CD8-positive, alpha-beta memory T cell (primary cell): ENCODE measurements at regions not wholly inside any gene's neighbourhood (a gene's known extent, or its start where the extent isn't known, plus 50 kb on each side); places are given as distances from the start of the nearest gene placed in this dataset.

Experiments used
- CTCF ChIA-PET: fragments of 350-600 bp; sonication (Branson Sonifier 250); formaldehyde crosslinking; loops from one replicate; lab custom pipeline; 2021; ENCODE audit warnings: antibody characterized with exemption; lab: Charles Lee
- POLR2A ChIA-PET: fragments of 350-600 bp; sonication (Branson Sonifier 250); formaldehyde crosslinking; loops from one replicate; lab custom pipeline; 2021; ENCODE audit warnings: antibody characterized with exemption; lab: Charles Lee
- DNase-seq, 5 donors: peaks; one replicate each; pipeline versions ENCODE4 v3.0.0 to v3.0.0-alpha.2; 2020 to 2022; ENCODE audit warnings: mixed read lengths in 1 of 5
- H3K27ac ChIP-seq: one replicate; pipeline ENCODE4 v1.7.0; 2013; ENCODE audit warnings: low read depth, mild to moderate bottlenecking, low read length, moderate library complexity
- H3K27me3 ChIP-seq: 2 replicates; pipeline ENCODE4 v1.7.0; 2013; ENCODE audit warnings: low read length, mild to moderate bottlenecking; ENCODE audit not compliant: insufficient read depth, poor library complexity, severe bottlenecking
- H3K36me3 ChIP-seq: 2 replicates; pipeline ENCODE4 v1.7.0; 2013; ENCODE audit warnings: mild to moderate bottlenecking, low read length, moderate library complexity; ENCODE audit not compliant: insufficient read depth
- H3K4me1 ChIP-seq: 2 replicates; pipeline ENCODE4 v1.7.0; 2013; ENCODE audit warnings: mild to moderate bottlenecking, low read length, moderate library complexity; ENCODE audit not compliant: insufficient read depth
- H3K4me3 ChIP-seq: 2 replicates; pipeline ENCODE4 v1.7.0; 2013; ENCODE audit warnings: mild to moderate bottlenecking, low read length
- H3K9me3 ChIP-seq: 2 replicates; pipeline ENCODE4 v1.7.0; 2013; ENCODE audit warnings: mild to moderate bottlenecking, low read length
- H3K27ac Mint-ChIP-seq, 8 donors: one replicate each; pipeline ENCODE4 v1.8.0; 2020 to 2021; ENCODE audit warnings: mixed read lengths in 8 of 8, mild to moderate bottlenecking in 6 of 8, inconsistent platforms in 3 of 8, moderate library complexity in 3 of 8
- H3K27me3 Mint-ChIP-seq, 2 donors: one replicate each; pipeline ENCODE4 v1.8.0; 2020 to 2021; ENCODE audit warnings: mixed read lengths in 2 of 2, mild to moderate bottlenecking in 1 of 2, moderate library complexity in 1 of 2
- H3K36me3 Mint-ChIP-seq, 3 donors: one replicate each; pipeline ENCODE4 v1.8.0; 2020 to 2021; ENCODE audit warnings: mixed read lengths in 3 of 3, inconsistent platforms in 1 of 3, mild to moderate bottlenecking in 1 of 3
- H3K4me1 Mint-ChIP-seq, 3 donors: one replicate each; pipeline ENCODE4 v1.8.0; 2020 to 2021; ENCODE audit warnings: mixed read lengths in 3 of 3, inconsistent platforms in 1 of 3, mild to moderate bottlenecking in 1 of 3
- H3K4me3 Mint-ChIP-seq, 7 donors: one replicate each; pipeline ENCODE4 v1.8.0; 2020 to 2021; ENCODE audit warnings: mixed read lengths in 7 of 7, mild to moderate bottlenecking in 6 of 7, moderate library complexity in 4 of 7, inconsistent platforms in 2 of 7
- H3K9me3 Mint-ChIP-seq, 5 donors: one replicate each; pipeline ENCODE4 v1.8.0; 2020 to 2022; ENCODE audit warnings: mixed read lengths in 5 of 5, mild to moderate bottlenecking in 3 of 5, moderate library complexity in 2 of 5, inconsistent platforms in 1 of 5

DNA sequence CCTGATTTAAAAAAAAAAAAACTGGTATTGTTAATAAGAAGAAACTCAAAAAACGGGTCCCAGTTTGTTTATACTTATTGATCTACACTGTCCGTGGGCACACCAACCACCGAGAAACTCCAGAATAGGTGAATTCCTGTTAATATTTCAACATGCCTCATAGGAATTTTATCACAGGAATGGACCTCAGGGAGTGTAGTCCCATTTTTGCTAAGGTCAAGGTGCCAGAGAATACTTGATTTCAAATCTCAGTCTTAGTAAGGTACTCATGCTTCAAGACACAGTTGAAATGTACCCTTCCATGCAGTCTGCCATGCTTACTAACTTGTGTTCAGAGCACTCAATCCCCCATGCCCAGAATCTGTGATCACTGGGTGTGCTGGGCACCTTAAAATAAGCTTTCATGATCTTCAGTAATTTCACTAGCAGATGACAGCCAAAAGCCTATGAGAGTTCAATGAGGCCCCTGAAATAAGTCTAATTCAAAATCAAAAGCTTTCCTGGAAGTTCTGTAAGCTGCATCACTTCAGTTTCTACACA is 385.7 kb downstream of the TNS3 start:
- no peaks in the 10 kb centered on the region for H3K9me3 ChIP-seq
- no peaks in the 10 kb centered on the region for H3K4me1 ChIP-seq
- H3K27ac ChIP-seq: no peak overlapping the region
- ChIA-PET CTCF (no interaction called here), POLR2A (no interaction called here)
- Mint-ChIP-seq H3K27ac (no peak overlapping the region), H3K36me3 (no peaks in the 10 kb centered on the region), H3K4me1 (no peaks in the 10 kb centered on the region), H3K9me3 (peaks cover 0 to 6% (median 2%) of the 10 kb centered on the region in 5 donors), H3K4me3 (no peak overlapping the region), H3K27me3 (peaks cover 0 to 2% of the 10 kb centered on the region in 2 donors)
- no peak overlapping the region for H3K4me3 ChIP-seq
- H3K27me3 ChIP-seq: no peaks in the 10 kb centered on the region
- no peaks in the 10 kb centered on the region for H3K36me3 ChIP-seq
- DNase-seq: no peak

- no peak overlapping the region for H3K27ac Mint-ChIP-seq
- no peaks in the 10 kb centered on the region for H3K4me1 Mint-ChIP-seq
- H3K27me3 Mint-ChIP-seq: no peaks in the 10 kb centered on the region
- Histone ChIP-seq H3K27me3 (no peaks in the 10 kb centered on the region), H3K36me3 (no peaks in the 10 kb centered on the region), H3K4me3 (no peak overlapping the region), H3K4me1 (no peaks in the 10 kb centered on the region), H3K27ac (no peak overlapping the region), H3K9me3 (no peaks in the 10 kb centered on the region)
- H3K36me3 Mint-ChIP-seq: no peaks in the 10 kb centered on the region
- no peak for DNase-seq
- POLR2A ChIA-PET: no interaction called here
- peaks cover 0 to 6% (median 2%) of the 10 kb centered on the region in 5 donors for H3K9me3 Mint-ChIP-seq
- H3K4me3 Mint-ChIP-seq: no peak overlapping the region
- CTCF ChIA-PET: no interaction called here
These were observed 386.3 kb downstream of the TNS3 start for GRCh38 chr7:47195641-47196040.

- Mint-ChIP-seq H3K27me3 (no peaks in the 10 kb centered on the region), H3K9me3 (peaks cover 0 to 6% (median 2%) of the 10 kb centered on the region in 5 donors), H3K4me1 (no peaks in the 10 kb centered on the region), H3K4me3 (no peak overlapping the region), H3K36me3 (no peaks in the 10 kb centered on the region), H3K27ac (no peak overlapping the region)
- no peak overlapping the region for H3K27ac ChIP-seq
- no peak for DNase-seq
- POLR2A ChIA-PET: no interaction called here
- no peaks in the 10 kb centered on the region for H3K9me3 ChIP-seq
- no peak overlapping the region for H3K4me3 ChIP-seq
- H3K27me3 ChIP-seq: no peaks in the 10 kb centered on the region
- H3K4me1 ChIP-seq: no peaks in the 10 kb centered on the region
- CTCF ChIA-PET: no interaction called here
- no peaks in the 10 kb centered on the region for H3K36me3 ChIP-seq
These were observed 387.3 kb downstream of the TNS3 start for GRCh38 chr7:47194516-47195057.

DNA sequence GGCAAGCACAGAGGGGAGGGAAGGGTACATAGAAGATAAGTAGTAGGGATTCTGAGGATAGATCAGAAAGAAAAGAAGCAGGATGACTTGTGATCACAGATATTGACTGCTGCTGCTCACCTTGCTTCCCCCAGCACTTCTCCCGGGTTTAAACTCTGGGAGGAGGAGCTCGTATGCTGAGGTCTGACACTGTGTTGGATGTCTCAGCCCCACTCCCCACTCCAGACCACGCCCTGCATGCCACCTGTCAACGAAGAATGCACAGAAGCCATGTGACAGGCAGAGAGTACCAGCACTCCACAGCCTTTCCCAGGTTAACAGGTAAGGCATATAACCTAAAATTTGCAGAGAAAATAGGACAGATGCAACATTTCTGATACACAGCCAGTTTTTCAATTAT is 388.9 kb downstream of the TNS3 start:
- H3K27ac Mint-ChIP-seq: no peak overlapping the region
- Histone ChIP-seq H3K9me3 (no peaks in the 10 kb centered on the region), H3K27ac (no peak overlapping the region), H3K36me3 (no peaks in the 10 kb centered on the region), H3K27me3 (no peaks in the 10 kb centered on the region), H3K4me3 (no peak overlapping the region), H3K4me1 (no peaks in the 10 kb centered on the region)
- POLR2A ChIA-PET: no interaction called here
- peaks cover 0 to 7% (median 2%) of the 10 kb centered on the region in 5 donors for H3K9me3 Mint-ChIP-seq
- no peaks in the 10 kb centered on the region for H3K4me1 Mint-ChIP-seq
- no peaks in the 10 kb centered on the region for H3K36me3 Mint-ChIP-seq
- no peak for DNase-seq
- no peaks in the 10 kb centered on the region for H3K27me3 Mint-ChIP-seq
- H3K4me3 Mint-ChIP-seq: no peak overlapping the region
- CTCF ChIA-PET: no interaction called here

DNA sequence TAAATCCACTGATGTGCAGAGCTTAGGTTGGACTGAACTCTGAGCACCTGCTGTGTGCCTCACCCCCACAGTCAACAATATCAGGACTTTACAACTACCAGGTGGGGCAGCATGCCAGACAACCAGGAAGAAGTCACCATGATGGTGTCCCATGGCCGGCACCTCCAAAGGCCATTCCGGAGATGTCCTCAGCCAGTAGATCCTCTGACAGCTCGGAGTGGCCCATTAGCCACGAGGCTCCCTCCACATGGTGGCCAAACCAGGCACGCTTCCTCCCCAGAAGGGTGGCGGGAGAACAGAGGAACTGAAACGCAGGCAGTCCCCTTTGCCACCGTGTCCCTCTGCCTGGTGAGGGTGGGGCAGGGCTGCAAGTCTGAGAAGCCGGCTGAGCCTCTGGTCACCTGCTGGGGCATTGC is 390.0 kb downstream of the TNS3 start:
- Mint-ChIP-seq H3K9me3 (peaks cover 0 to 6% (median 2%) of the 10 kb centered on the region in 5 donors), H3K27ac (no peak overlapping the region), H3K4me3 (no peak overlapping the region), H3K4me1 (no peaks in the 10 kb centered on the region), H3K27me3 (no peaks in the 10 kb centered on the region), H3K36me3 (no peaks in the 10 kb centered on the region)
- H3K4me1 ChIP-seq: no peaks in the 10 kb centered on the region
- no peaks in the 10 kb centered on the region for H3K9me3 ChIP-seq
- H3K36me3 ChIP-seq: no peaks in the 10 kb centered on the region
- no peaks in the 10 kb centered on the region for H3K27me3 ChIP-seq
- H3K27ac ChIP-seq: no peak overlapping the region
- no peak for DNase-seq
- CTCF ChIA-PET: no interaction called here
- POLR2A ChIA-PET: no interaction called here
- no peak overlapping the region for H3K4me3 ChIP-seq

DNA sequence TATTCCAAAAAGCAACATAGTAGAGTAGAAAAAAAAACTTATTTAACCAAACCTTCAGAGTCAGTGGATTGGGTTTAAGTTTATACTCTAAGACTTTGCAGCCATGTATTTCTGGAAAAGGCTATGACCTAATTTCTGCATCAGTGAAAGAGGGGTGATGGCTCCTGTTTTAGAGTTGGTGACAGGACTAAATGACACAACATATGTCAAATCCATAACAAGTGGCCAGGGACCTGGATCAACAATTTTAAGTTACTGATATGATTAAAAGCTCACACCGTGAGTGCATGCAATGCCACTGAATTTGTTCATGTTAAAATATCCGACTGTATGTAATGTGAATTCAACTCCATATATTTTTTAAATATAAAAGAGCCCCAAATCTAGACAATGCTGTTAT is 390.6 kb downstream of the TNS3 start:
- Histone ChIP-seq H3K36me3 (no peaks in the 10 kb centered on the region), H3K9me3 (no peaks in the 10 kb centered on the region), H3K4me1 (no peaks in the 10 kb centered on the region), H3K27me3 (no peaks in the 10 kb centered on the region), H3K27ac (no peak overlapping the region), H3K4me3 (no peak overlapping the region)
- DNase-seq: no peak
- Mint-ChIP-seq H3K4me1 (no peaks in the 10 kb centered on the region), H3K27ac (no peak overlapping the region), H3K9me3 (peaks cover 0 to 6% (median 3%) of the 10 kb centered on the region in 5 donors), H3K4me3 (no peak overlapping the region), H3K36me3 (no peaks in the 10 kb centered on the region), H3K27me3 (no peaks in the 10 kb centered on the region)
- ChIA-PET POLR2A (no interaction called here), CTCF (no interaction called here)

- Mint-ChIP-seq H3K4me1 (no peaks in the 10 kb centered on the region), H3K36me3 (no peaks in the 10 kb centered on the region), H3K27me3 (no peaks in the 10 kb centered on the region), H3K27ac (no peak overlapping the region), H3K9me3 (peaks cover 0 to 6% (median 3%) of the 10 kb centered on the region in 5 donors), H3K4me3 (no peak overlapping the region)
- ChIA-PET POLR2A (no interaction called here), CTCF (no interaction called here)
- H3K4me1 ChIP-seq: no peaks in the 10 kb centered on the region
- no peaks in the 10 kb centered on the region for H3K27me3 ChIP-seq
- H3K36me3 ChIP-seq: no peaks in the 10 kb centered on the region
- H3K27ac ChIP-seq: no peak overlapping the region
- no peak overlapping the region for H3K4me3 ChIP-seq
- H3K9me3 ChIP-seq: no peaks in the 10 kb centered on the region
- DNase-seq: no peak
These were observed 391.4 kb downstream of the TNS3 start for GRCh38 chr7:47190462-47190861.

DNA sequence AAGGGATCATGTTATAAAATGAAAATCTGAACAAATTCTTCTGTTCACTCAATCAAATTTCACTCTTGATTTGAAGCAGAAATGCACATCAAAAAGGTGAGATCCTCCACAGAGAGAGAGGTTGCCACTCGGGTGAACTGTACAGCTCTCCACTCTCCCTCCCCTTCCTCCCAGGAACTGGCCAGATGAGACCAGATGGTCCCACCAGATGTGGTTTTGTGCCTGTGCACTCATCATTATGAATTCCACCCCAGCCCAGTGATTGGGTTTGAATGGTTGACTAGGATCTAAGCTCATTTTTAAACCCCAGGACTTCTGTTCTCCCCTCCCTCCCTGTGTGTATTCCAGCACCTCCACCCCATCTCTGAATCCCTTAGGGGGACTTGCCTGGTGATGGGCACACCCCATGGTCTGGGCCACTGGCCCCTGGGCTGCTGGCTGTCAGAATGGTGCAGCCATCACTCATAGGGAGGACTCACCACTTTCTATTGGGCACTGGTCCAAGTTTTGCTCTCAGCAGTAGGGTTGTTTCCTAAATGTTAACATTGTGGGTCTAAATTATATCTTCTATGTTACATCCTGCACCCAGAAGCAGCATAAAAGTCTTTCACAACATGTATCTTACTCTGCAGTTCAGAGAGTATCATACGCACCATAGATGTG is 393.1 kb downstream of the TNS3 start:
- Mint-ChIP-seq H3K4me3 (no peak overlapping the region), H3K36me3 (no peaks in the 10 kb centered on the region), H3K27me3 (no peaks in the 10 kb centered on the region), H3K27ac (no peak overlapping the region), H3K9me3 (peaks cover 0 to 9% (median 2%) of the 10 kb centered on the region in 5 donors), H3K4me1 (no peaks in the 10 kb centered on the region)
- no peak for DNase-seq
- H3K27ac ChIP-seq: no peak overlapping the region
- POLR2A ChIA-PET: no interaction called here
- no peak overlapping the region for H3K4me3 ChIP-seq
- CTCF ChIA-PET: no interaction called here
- H3K36me3 ChIP-seq: no peaks in the 10 kb centered on the region
- no peaks in the 10 kb centered on the region for H3K4me1 ChIP-seq
- H3K9me3 ChIP-seq: no peaks in the 10 kb centered on the region
- H3K27me3 ChIP-seq: no peaks in the 10 kb centered on the region
